ENCODE measurements at regions not wholly inside any gene's neighbourhood (a gene's known extent, or its start where the extent isn't known, plus 50 kb on each side); places are given as distances from the start of the nearest gene placed in this dataset.

- TF ChIP-seq ZBTB11 (CRISPR knock-in tag; IDR thresholded peaks at IDR 0.05) (no peak), MYB (IDR thresholded peaks at IDR 0.05; ENCODE audit: borderline replicate concordance, low read depth, low read length) (no peak), POLR2A (IDR thresholded peaks at IDR 0.05; ENCODE audit: low read depth, low read length) (no peak), SMAD5 (IDR thresholded peaks at IDR 0.05; ENCODE audit: low read depth) (no peak), MLLT1 (IDR thresholded peaks at IDR 0.05) (no peak), NFIC (IDR thresholded peaks at IDR 0.05; ENCODE audit: low read depth, low read length) (peak; percentile 51; the same call in 1 of the 2 replicates), HSF1 (IDR thresholded peaks at IDR 0.05; ENCODE audit: low read depth, low read length) (no peak), ZNF217 (IDR thresholded peaks at IDR 0.05) (no peak), CBX5 (IDR thresholded peaks at IDR 0.05; ENCODE audit: low read depth) (no peak), NR2C1 (IDR thresholded peaks at IDR 0.05) (no peak), ZBED1 (IDR thresholded peaks at IDR 0.05; ENCODE audit: borderline replicate concordance) (no peak), IRF4 (IDR thresholded peaks at IDR 0.05; ENCODE audit: low read depth, low read length) (peak; percentile 22; the same call in 1 of the 2 replicates)
- TF ChIP-seq, protein P1, sequence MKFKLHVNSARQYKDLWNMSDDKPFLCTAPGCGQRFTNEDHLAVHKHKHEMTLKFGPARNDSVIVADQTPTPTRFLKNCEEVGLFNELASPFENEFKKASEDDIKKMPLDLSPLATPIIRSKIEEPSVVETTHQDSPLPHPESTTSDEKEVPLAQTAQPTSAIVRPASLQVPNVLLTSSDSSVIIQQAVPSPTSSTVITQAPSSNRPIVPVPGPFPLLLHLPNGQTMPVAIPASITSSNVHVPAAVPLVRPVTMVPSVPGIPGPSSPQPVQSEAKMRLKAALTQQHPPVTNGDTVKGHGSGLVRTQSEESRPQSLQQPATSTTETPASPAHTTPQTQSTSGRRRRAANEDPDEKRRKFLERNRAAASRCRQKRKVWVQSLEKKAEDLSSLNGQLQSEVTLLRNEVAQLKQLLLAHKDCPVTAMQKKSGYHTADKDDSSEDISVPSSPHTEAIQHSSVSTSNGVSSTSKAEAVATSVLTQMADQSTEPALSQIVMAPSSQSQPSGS (IDR thresholded peaks at IDR 0.05; ENCODE audit: low read length) = no peak
Measured at GRCh38 chr5:115461506-115462290, 82.9 kb downstream of the FEM1C start (continued).

All from GM12878 (cell line).